GM21576 (cell line): ENCODE measurements at regions not wholly inside any gene's neighbourhood (a gene's known extent, or its start where the extent isn't known, plus 50 kb on each side); places are given as distances from the start of the nearest gene placed in this dataset.

Experiments
- ATAC-seq: cut with Tn5 transposase; IDR thresholded peaks from one replicate; pipeline ENCODE4 v1.9.1; 2021; ENCODE audit warnings: mild to moderate bottlenecking, moderate library complexity; ENCODE audit not compliant: unreplicated experiment

- ATAC-seq, result no peak
Observed at GRCh38 chr14:56933446-56933845, 123.2 kb upstream of the OTX2 start.

GRCh38 chr14:56918849-56919574 is 108.7 kb upstream of the OTX2 start:
- no peak for ATAC-seq

- no peak for ATAC-seq
Observed at GRCh38 chr14:56905282-56905681, 95.0 kb upstream of the OTX2 start.

- ATAC-seq, result no peak
Observed at GRCh38 chr14:56903304-56903969, 93.2 kb upstream of the OTX2 start.

GRCh38 chr14:56902385-56902784 is 92.1 kb upstream of the OTX2 start:
- no peak for ATAC-seq

- ATAC-seq, result no peak
Observed at GRCh38 chr14:56900726-56901125, 90.4 kb upstream of the OTX2 start.

GRCh38 chr14:56899829-56900228 is 89.5 kb upstream of the OTX2 start:
- ATAC-seq, result no peak

- ATAC-seq, result no peak
Observed at GRCh38 chr14:56896922-56897321, 86.6 kb upstream of the OTX2 start.

GRCh38 chr14:56896231-56896630 is 86.0 kb upstream of the OTX2 start:
- no peak for ATAC-seq

- ATAC-seq, result no peak
Observed at GRCh38 chr14:56895154-56895553, 84.9 kb upstream of the OTX2 start.

GRCh38 chr14:56894591-56894991 is 84.3 kb upstream of the OTX2 start:
- ATAC-seq, result no peak

GRCh38 chr14:56892959-56893358 is 82.7 kb upstream of the OTX2 start:
- no peak for ATAC-seq

- no peak for ATAC-seq
Observed at GRCh38 chr14:56891226-56891625, 80.9 kb upstream of the OTX2 start.

- no peak for ATAC-seq
Observed at GRCh38 chr14:56889705-56890104, 79.4 kb upstream of the OTX2 start.

- ATAC-seq, result no peak
Observed at GRCh38 chr14:56888274-56888673, 78.0 kb upstream of the OTX2 start.

GRCh38 chr14:56887216-56887615 is 76.9 kb upstream of the OTX2 start:
- ATAC-seq, result no peak

GRCh38 chr14:56886471-56887062 is 76.3 kb upstream of the OTX2 start:
- no peak for ATAC-seq

GRCh38 chr14:56885825-56886224 is 75.5 kb upstream of the OTX2 start:
- ATAC-seq, result no peak

- no peak for ATAC-seq
Observed at GRCh38 chr14:56884617-56885016, 74.3 kb upstream of the OTX2 start.

- ATAC-seq, result no peak
Observed at GRCh38 chr14:56881181-56881580, 70.9 kb upstream of the OTX2 start.

GRCh38 chr14:56878766-56879165 is 68.5 kb upstream of the OTX2 start:
- ATAC-seq, result no peak

GRCh38 chr14:56875104-56875675 is 64.9 kb upstream of the OTX2 start:
- no peak for ATAC-seq
